Neural progenitor cell (in vitro differentiated cells): ENCODE measurements at regions not wholly inside any gene's neighbourhood (a gene's known extent, or its start where the extent isn't known, plus 50 kb on each side); places are given as distances from the start of the nearest gene placed in this dataset.

Experiments used
- EZH2 ChIP-seq: fragments of 200-600 bp; sonication (generic); IDR thresholded peaks from 2 replicates; pipeline ENCODE4 v1.6.1; 2017; ENCODE audit warnings: antibody characterized with exemption, mild to moderate bottlenecking, moderate library complexity
- EZH2phosphoT487 ChIP-seq: fragments of 200-600 bp; sonication (generic); IDR thresholded peaks from 2 replicates; pipeline ENCODE4 v1.6.1; 2017; ENCODE audit warnings: antibody characterized with exemption
- TF ChIP-seq, protein P1 (sequence below): fragments of 200-600 bp; sonication (generic); IDR thresholded peaks from 2 replicates; pipeline ENCODE4 v1.5.1; 2017; ENCODE audit warnings: antibody characterized with exemption, mild to moderate bottlenecking

DNA sequence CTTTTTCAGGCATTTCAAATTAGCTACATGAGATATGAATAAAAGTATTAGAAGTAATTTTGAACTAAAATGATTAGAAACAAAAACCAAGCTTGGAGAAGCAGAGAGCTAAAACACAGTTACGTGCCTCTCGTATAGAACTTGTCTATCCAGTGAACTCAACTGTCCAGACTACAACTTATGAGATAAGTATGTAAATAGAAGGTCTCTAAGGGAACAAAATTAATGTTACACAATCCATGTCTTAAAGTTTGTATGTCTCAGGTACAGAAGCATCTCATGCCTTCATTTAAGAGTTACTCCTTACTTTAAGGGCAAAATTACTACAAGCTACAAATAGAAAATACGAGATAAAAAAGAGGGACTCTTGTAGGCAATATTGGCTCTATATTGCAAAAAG, 316.8 kb downstream of the CETN3 start:
- no peak for TF ChIP-seq EZH2
- TF ChIP-seq, protein P1, sequence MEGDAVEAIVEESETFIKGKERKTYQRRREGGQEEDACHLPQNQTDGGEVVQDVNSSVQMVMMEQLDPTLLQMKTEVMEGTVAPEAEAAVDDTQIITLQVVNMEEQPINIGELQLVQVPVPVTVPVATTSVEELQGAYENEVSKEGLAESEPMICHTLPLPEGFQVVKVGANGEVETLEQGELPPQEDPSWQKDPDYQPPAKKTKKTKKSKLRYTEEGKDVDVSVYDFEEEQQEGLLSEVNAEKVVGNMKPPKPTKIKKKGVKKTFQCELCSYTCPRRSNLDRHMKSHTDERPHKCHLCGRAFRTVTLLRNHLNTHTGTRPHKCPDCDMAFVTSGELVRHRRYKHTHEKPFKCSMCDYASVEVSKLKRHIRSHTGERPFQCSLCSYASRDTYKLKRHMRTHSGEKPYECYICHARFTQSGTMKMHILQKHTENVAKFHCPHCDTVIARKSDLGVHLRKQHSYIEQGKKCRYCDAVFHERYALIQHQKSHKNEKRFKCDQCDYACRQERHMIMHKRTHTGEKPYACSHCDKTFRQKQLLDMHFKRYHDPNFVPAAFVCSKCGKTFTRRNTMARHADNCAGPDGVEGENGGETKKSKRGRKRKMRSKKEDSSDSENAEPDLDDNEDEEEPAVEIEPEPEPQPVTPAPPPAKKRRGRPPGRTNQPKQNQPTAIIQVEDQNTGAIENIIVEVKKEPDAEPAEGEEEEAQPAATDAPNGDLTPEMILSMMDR = no peak
- TF ChIP-seq EZH2phosphoT487 = no peak
